GM19438 (cell line): ENCODE measurements at regions not wholly inside any gene's neighbourhood (a gene's known extent, or its start where the extent isn't known, plus 50 kb on each side); places are given as distances from the start of the nearest gene placed in this dataset.
"Not testable (repeated sequence)": the region's sequence is repeated elsewhere in the genome, so short reads cannot be mapped to it uniquely, and the experiment has no call there.

Source experiments
- ATAC-seq: cut with Tn5 transposase; IDR thresholded peaks from one replicate; pipeline ENCODE4 v1.9.1; 2021; ENCODE audit warnings: low read depth; ENCODE audit not compliant: unreplicated experiment

- no peak for ATAC-seq
Observed at GRCh38 chr2:59851836-59852475, 701.5 kb downstream of the BCL11A start.

- no peak for ATAC-seq
Observed at GRCh38 chr2:59850554-59850953, 702.9 kb downstream of the BCL11A start.

- no peak for ATAC-seq
Observed at GRCh38 chr2:59833941-59834340, 719.5 kb downstream of the BCL11A start.

- ATAC-seq = no peak
Observed at GRCh38 chr2:59830601-59831000, 722.9 kb downstream of the BCL11A start.

GRCh38 chr2:59827677-59828076 lies 725.8 kb downstream of the BCL11A start:
- ATAC-seq = no peak

- ATAC-seq = no peak
Observed at GRCh38 chr2:59826177-59826576, 727.3 kb downstream of the BCL11A start.

GRCh38 chr2:59824314-59824713 lies 729.1 kb downstream of the BCL11A start:
- ATAC-seq = no peak

- no peak for ATAC-seq
Observed at GRCh38 chr2:59816075-59816474, 737.4 kb downstream of the BCL11A start.

GRCh38 chr2:59810283-59810682 lies 743.2 kb downstream of the BCL11A start:
- not testable (repeated sequence) for ATAC-seq

GRCh38 chr2:59806486-59806885 lies 747.0 kb downstream of the BCL11A start:
- ATAC-seq = no peak

- ATAC-seq = no peak
Observed at GRCh38 chr2:59804732-59805131, 748.7 kb downstream of the BCL11A start.

GRCh38 chr2:59803586-59803985 lies 749.9 kb downstream of the BCL11A start:
- no peak for ATAC-seq

GRCh38 chr2:59798687-59799232 lies 754.7 kb downstream of the BCL11A start:
- ATAC-seq = no peak

- no peak for ATAC-seq
Observed at GRCh38 chr2:59791004-59791618, 762.3 kb downstream of the BCL11A start.

- ATAC-seq = no peak
Observed at GRCh38 chr2:59790186-59791003, 763.1 kb downstream of the BCL11A start.

GRCh38 chr2:59789523-59789922 lies 763.9 kb downstream of the BCL11A start:
- no peak for ATAC-seq

GRCh38 chr2:59787095-59787494 lies 766.4 kb downstream of the BCL11A start:
- no peak for ATAC-seq

GRCh38 chr2:59786684-59787083 lies 766.8 kb downstream of the BCL11A start:
- no peak for ATAC-seq

GRCh38 chr2:59779571-59779970 lies 773.9 kb downstream of the BCL11A start:
- no peak for ATAC-seq

- no peak for ATAC-seq
Observed at GRCh38 chr2:59777120-59777519, 776.3 kb downstream of the BCL11A start.

- no peak for ATAC-seq
Observed at GRCh38 chr2:59776726-59777008, 776.8 kb downstream of the BCL11A start.
